Neural cell (in vitro differentiated cells): ENCODE measurements at regions not wholly inside any gene's neighbourhood (a gene's known extent, or its start where the extent isn't known, plus 50 kb on each side); places are given as distances from the start of the nearest gene placed in this dataset.

Experiments used
- H2AFZ ChIP-seq: fragments of 200-600, 300-800 bp; sonication (generic), shearing (Covaris generic); 2 replicates; pipeline ENCODE4 v1.6.0; 2014; ENCODE audit warnings: low read depth, mild to moderate bottlenecking, antibody characterized with exemption, low read length, moderate library complexity
- H3F3A ChIP-seq: fragments of 200-600 bp; shearing (Covaris generic); 2 replicates; pipeline ENCODE4 v1.6.1; 2016; ENCODE audit warnings: mild to moderate bottlenecking, moderate library complexity, mixed read lengths, antibody characterized with exemption, low read length; ENCODE audit not compliant: insufficient read depth, poor library complexity, severe bottlenecking
- H3K27ac ChIP-seq: fragments of 200-600, 300-800 bp; sonication (generic), shearing (Covaris generic); 2 replicates; pipeline ENCODE4 v1.5.1; 2014; ENCODE audit warnings: mild to moderate bottlenecking, low read length, moderate library complexity
- H3K27me3 ChIP-seq: fragments of 300-800, 200-600 bp; sonication (generic), shearing (Covaris generic); 2 replicates; pipeline ENCODE4 v1.6.0; 2014; ENCODE audit warnings: mild to moderate bottlenecking, low read depth, low read length, moderate library complexity; ENCODE audit not compliant: insufficient read depth
- H3K36me3 ChIP-seq: fragments of 300-800, 200-600 bp; sonication (generic), shearing (Covaris generic); 2 replicates; pipeline ENCODE4 v1.5.1; 2014; ENCODE audit warnings: mild to moderate bottlenecking, antibody characterized with exemption, low read length, moderate library complexity; ENCODE audit not compliant: insufficient read depth
- H3K4me2 ChIP-seq: fragments of 300-800, 200-600 bp; sonication (generic), shearing (Covaris generic); 2 replicates; pipeline ENCODE4 v1.6.0; 2014; ENCODE audit warnings: mild to moderate bottlenecking, low read length
- H3K4me3 ChIP-seq: fragments of 300-800, 200-600 bp; sonication (generic), shearing (Covaris generic); 2 replicates; pipeline ENCODE4 v1.5.1; 2014; ENCODE audit warnings: mild to moderate bottlenecking, low read length, moderate library complexity
- H3K79me2 ChIP-seq: fragments of 200-600 bp; shearing (Covaris generic); replicated peaks from 2 replicates; pipeline ENCODE4 v1.6.0; 2014; ENCODE audit warnings: mild to moderate bottlenecking, low read length, moderate library complexity; ENCODE audit not compliant: insufficient read depth
- H3K9ac ChIP-seq: fragments of 300-800, 200-600 bp; sonication (generic), shearing (Covaris generic); 2 replicates; pipeline ENCODE4 v1.6.1; 2016; ENCODE audit warnings: mild to moderate bottlenecking, low read length, mixed read lengths
- H3K9me2 ChIP-seq: fragments of 200-600 bp; shearing (Covaris generic); 2 replicates; pipeline ENCODE4 v1.6.1; 2016; ENCODE audit warnings: mild to moderate bottlenecking, low read length, mixed read lengths; ENCODE audit not compliant: insufficient read depth
- H3K9me3 ChIP-seq: fragments of 200-600, 300-800 bp; sonication (generic), shearing (Covaris generic); 2 replicates; pipeline ENCODE4 v1.6.1; 2016; ENCODE audit warnings: mild to moderate bottlenecking, mixed run types, low read length, moderate library complexity, mixed read lengths
- H4K20me1 ChIP-seq: fragments of 200-600 bp; shearing (Covaris generic); 2 replicates; pipeline ENCODE4 v1.6.1; 2016; ENCODE audit warnings: mild to moderate bottlenecking, mixed run types; ENCODE audit not compliant: insufficient read depth
- EP300 ChIP-seq: fragments of 450-650 bp; conservative IDR thresholded peaks from 2 replicates; pipeline ENCODE4 v1.6.1; 2014; ENCODE audit warnings: antibody characterized with exemption, mild to moderate bottlenecking, moderate library complexity; ENCODE audit not compliant: poor library complexity, severe bottlenecking
- EZH2 ChIP-seq: fragments of 200-600, 300-800 bp; shearing (Covaris generic), sonication (generic); IDR thresholded peaks from 2 replicates; pipeline ENCODE4 v1.6.1; 2014; ENCODE audit warnings: antibody characterized with exemption, low read length, borderline replicate concordance, mild to moderate bottlenecking; ENCODE audit not compliant: insufficient read depth, poor library complexity, severe bottlenecking
- MXI1 ChIP-seq: fragments of 450-650 bp; conservative IDR thresholded peaks from 2 replicates; pipeline ENCODE4 v1.6.1; 2014; ENCODE audit warnings: antibody characterized with exemption, mild to moderate bottlenecking; ENCODE audit not compliant: poor library complexity, severe bottlenecking
- POLR2AphosphoS5 ChIP-seq: IDR thresholded peaks from 2 replicates; pipeline ENCODE4 v1.6.1; 2012
- RAD21 ChIP-seq: fragments of 450-650 bp; conservative IDR thresholded peaks from 2 replicates; pipeline ENCODE4 v1.6.1; 2014; ENCODE audit warnings: antibody characterized with exemption, mild to moderate bottlenecking, moderate library complexity
- SMC3 ChIP-seq: fragments of 450-650 bp; conservative IDR thresholded peaks from 2 replicates; pipeline ENCODE4 v1.6.1; 2014; ENCODE audit warnings: antibody characterized with exemption, mild to moderate bottlenecking, moderate library complexity; ENCODE audit not compliant: poor library complexity
- TAF1 ChIP-seq: IDR thresholded peaks from 2 replicates; pipeline ENCODE4 v1.6.1; 2012; ENCODE audit warnings: low read depth
- TF ChIP-seq, protein P1 (sequence below): fragments of 450-650 bp; IDR thresholded peaks from 2 replicates; pipeline ENCODE4 v1.5.1; 2014; ENCODE audit warnings: antibody characterized with exemption, mild to moderate bottlenecking, moderate library complexity; ENCODE audit not compliant: poor library complexity, severe bottlenecking
- TF ChIP-seq, protein P2 (sequence below): IDR thresholded peaks from 2 replicates; pipeline ENCODE4 v1.6.1; 2012; ENCODE audit warnings: borderline replicate concordance

DNA sequence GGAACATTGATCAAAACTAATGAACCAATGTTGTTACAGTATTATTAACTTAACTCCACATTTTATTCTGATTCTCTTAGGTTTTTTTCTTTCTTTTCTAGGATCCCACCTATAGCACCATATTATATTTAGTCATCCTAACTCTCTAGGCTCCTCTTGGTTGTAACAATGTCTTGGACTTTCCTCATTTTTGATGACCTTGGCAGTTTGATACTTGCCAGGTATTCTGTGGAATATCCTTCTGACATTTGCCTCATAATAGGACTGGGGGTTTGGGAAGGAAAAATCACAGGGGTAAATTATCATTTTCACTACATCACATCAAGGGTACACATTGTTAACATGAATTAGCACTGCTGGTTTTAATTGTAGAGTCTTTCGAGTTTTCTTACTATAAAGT, 851.6 kb upstream of the SOX9 start:
- Histone ChIP-seq H3F3A (no peaks in the 10 kb centered on the region), H3K36me3 (no peaks in the 10 kb centered on the region), H3K9me2 (no peaks in the 10 kb centered on the region), H3K9ac (no peak overlapping the region), H3K79me2 (no peaks in the 10 kb centered on the region), H3K27me3 (no peaks in the 10 kb centered on the region), H3K4me3 (no peak overlapping the region), H2AFZ (no peak overlapping the region), H4K20me1 (no peaks in the 10 kb centered on the region), H3K9me3 (peaks cover 5% of the 10 kb centered on the region), H3K27ac (no peak overlapping the region), H3K4me2 (no peak overlapping the region)
- TF ChIP-seq, protein P1, sequence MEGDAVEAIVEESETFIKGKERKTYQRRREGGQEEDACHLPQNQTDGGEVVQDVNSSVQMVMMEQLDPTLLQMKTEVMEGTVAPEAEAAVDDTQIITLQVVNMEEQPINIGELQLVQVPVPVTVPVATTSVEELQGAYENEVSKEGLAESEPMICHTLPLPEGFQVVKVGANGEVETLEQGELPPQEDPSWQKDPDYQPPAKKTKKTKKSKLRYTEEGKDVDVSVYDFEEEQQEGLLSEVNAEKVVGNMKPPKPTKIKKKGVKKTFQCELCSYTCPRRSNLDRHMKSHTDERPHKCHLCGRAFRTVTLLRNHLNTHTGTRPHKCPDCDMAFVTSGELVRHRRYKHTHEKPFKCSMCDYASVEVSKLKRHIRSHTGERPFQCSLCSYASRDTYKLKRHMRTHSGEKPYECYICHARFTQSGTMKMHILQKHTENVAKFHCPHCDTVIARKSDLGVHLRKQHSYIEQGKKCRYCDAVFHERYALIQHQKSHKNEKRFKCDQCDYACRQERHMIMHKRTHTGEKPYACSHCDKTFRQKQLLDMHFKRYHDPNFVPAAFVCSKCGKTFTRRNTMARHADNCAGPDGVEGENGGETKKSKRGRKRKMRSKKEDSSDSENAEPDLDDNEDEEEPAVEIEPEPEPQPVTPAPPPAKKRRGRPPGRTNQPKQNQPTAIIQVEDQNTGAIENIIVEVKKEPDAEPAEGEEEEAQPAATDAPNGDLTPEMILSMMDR: no peak
- TF ChIP-seq RAD21: no peak
- TF ChIP-seq POLR2AphosphoS5: no peak
- no peak for TF ChIP-seq TAF1
- TF ChIP-seq SMC3: no peak
- no peak for TF ChIP-seq MXI1
- no peak for TF ChIP-seq EP300
- TF ChIP-seq EZH2: no peak
- TF ChIP-seq, protein P2, sequence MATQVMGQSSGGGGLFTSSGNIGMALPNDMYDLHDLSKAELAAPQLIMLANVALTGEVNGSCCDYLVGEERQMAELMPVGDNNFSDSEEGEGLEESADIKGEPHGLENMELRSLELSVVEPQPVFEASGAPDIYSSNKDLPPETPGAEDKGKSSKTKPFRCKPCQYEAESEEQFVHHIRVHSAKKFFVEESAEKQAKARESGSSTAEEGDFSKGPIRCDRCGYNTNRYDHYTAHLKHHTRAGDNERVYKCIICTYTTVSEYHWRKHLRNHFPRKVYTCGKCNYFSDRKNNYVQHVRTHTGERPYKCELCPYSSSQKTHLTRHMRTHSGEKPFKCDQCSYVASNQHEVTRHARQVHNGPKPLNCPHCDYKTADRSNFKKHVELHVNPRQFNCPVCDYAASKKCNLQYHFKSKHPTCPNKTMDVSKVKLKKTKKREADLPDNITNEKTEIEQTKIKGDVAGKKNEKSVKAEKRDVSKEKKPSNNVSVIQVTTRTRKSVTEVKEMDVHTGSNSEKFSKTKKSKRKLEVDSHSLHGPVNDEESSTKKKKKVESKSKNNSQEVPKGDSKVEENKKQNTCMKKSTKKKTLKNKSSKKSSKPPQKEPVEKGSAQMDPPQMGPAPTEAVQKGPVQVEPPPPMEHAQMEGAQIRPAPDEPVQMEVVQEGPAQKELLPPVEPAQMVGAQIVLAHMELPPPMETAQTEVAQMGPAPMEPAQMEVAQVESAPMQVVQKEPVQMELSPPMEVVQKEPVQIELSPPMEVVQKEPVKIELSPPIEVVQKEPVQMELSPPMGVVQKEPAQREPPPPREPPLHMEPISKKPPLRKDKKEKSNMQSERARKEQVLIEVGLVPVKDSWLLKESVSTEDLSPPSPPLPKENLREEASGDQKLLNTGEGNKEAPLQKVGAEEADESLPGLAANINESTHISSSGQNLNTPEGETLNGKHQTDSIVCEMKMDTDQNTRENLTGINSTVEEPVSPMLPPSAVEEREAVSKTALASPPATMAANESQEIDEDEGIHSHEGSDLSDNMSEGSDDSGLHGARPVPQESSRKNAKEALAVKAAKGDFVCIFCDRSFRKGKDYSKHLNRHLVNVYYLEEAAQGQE: no peak

DNA sequence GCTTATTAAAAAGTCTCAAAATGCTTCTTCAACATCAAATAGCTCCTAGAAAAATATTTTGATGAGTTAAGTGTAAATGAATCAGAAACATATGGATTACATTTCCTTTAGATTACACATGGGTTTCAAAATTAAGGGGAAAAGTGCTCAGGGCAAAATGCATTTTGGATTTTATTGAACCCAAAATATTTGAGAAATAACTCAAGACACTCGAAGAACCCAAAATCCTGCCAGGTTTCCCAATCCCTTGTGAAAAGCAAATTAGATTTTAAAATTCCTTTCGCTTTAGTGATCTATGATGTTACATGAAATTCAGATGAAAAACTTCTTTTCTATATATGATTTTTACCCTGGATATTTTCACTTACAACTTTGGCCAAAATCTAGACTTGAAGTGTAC, 847.4 kb upstream of the SOX9 start:
- no peaks in the 10 kb centered on the region for H3K27me3 ChIP-seq
- no peak overlapping the region for H3K9ac ChIP-seq
- no peaks in the 10 kb centered on the region for H3K36me3 ChIP-seq
- H3K9me2 ChIP-seq: no peaks in the 10 kb centered on the region
- no peak overlapping the region for H3K27ac ChIP-seq
- no peak for TF ChIP-seq SMC3
- no peak for TF ChIP-seq EZH2
- TF ChIP-seq, protein P1: no peak
- no peak for TF ChIP-seq EP300
- TF ChIP-seq, protein P2: no peak
- TF ChIP-seq RAD21: no peak
- TF ChIP-seq MXI1: no peak
- TF ChIP-seq TAF1: no peak
- TF ChIP-seq POLR2AphosphoS5: no peak
- no peaks in the 10 kb centered on the region for H3F3A ChIP-seq
- H3K4me2 ChIP-seq: no peak overlapping the region
- H2AFZ ChIP-seq: no peak overlapping the region
- no peaks in the 10 kb centered on the region for H4K20me1 ChIP-seq
- no peak overlapping the region for H3K4me3 ChIP-seq
- no peaks in the 10 kb centered on the region for H3K9me3 ChIP-seq
- H3K79me2 ChIP-seq: no peaks in the 10 kb centered on the region
